ENCODE measurements at regions not wholly inside any gene's neighbourhood (a gene's known extent, or its start where the extent isn't known, plus 50 kb on each side); places are given as distances from the start of the nearest gene placed in this dataset.

DNA sequence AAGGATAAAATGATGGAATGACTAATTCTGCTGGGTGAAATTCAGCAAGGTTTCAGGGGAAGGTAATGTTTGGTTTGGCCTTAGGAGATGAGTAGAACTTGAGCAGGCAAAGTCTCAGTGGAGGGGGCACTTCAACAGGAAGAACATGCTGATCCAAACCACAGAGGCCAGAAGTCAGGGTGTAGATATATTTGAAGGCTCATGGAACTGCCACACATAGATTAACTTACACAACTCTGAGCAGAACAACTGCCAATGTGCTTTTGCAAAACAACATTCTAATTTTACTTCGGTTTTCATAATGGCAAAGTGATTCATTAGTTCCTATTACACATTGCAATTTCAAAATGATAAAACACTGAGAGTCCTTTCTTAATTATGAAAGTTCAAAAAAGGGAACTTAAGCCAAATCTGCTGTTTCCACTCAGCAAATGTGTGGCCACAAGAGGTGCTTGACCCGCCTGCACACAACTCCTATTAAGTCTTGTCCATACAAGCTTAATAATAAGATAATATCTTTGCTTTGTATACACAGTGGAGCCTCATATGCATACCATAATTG lies 284.8 kb downstream of the MREG start:
- ChIA-PET POLR2A (no interaction called here), CTCF (ENCODE audit: low intra/inter-chr PET ratio) (no interaction called here)
- no TSS peak for BruUV-seq (replicated peaks)
- Histone ChIP-seq H2AFZ (ENCODE audit: low read depth, low read length) (no peak overlapping the region), H3K79me2 (ENCODE audit: control insufficient read depth, insufficient read depth, low read length) (no peaks in the 10 kb centered on the region), H3K9me1 (ENCODE audit: control insufficient read depth, insufficient read depth, low read length) (no peaks in the 10 kb centered on the region), H3K9ac (ENCODE audit: insufficient read depth in 1 of 2, low read depth in 2 of 2, low read length in 2 of 2) (no peak overlapping the region), H3K4me1 (replicated peaks in 1 of 2; ENCODE audit: control insufficient read depth in 2 of 2, insufficient read depth in 2 of 2, low read length in 2 of 2) (peaks cover 0 to 6% of the 10 kb centered on the region in 2 experiments; a peak in 1 of 5 replicates), H3K27ac (ENCODE audit: extremely low read depth, low read depth, low read length) (no peak overlapping the region), H4K20me1 (replicated peaks; ENCODE audit: control insufficient read depth, insufficient read depth, low read length) (no peaks in the 10 kb centered on the region), H3K36me3 (ENCODE audit: control insufficient read depth, insufficient read depth, low read length) (no peaks in the 10 kb centered on the region), H3K27me3 (ENCODE audit: control insufficient read depth in 2 of 2, insufficient read depth in 2 of 2, low read length in 2 of 2) (no peaks in the 10 kb centered on the region), H3K4me3 (no peak overlapping the region), H3K9me3 (replicated peaks; ENCODE audit: control insufficient read depth, insufficient read depth, low read depth, low read length) (no peaks in the 10 kb centered on the region), H3K4me2 (ENCODE audit: insufficient read depth, low read length) (no peak overlapping the region)
- intact Hi-C loops (cut with micrococcal nuclease) (no loop called here), in situ Hi-C loops (cut with MboI) (no loop called here)
- ATAC-seq (peak; percentile 47; the same call in 2 of the 3 replicates), FAIRE-seq (no peak), DNase-seq (ENCODE audit: extremely low read depth in 1 of 4, low spot score in 3 of 4) (peak in 1 of 4 experiments; percentile 34)
- WGBS (ENCODE audit: insufficient coverage, low coverage, missing lambda C conversion rate), result 15% methylated on average over 2 of the region's 2 CpGs
- no peak for TF ChIP-seq MECOM (CRISPR knock-in tag; IDR thresholded peaks at IDR 0.05)
- TF ChIP-seq TBP (optimal IDR thresholded peaks at IDR 0.05; ENCODE audit: low read depth, low read length), result no peak
- no peak for TF ChIP-seq ZC3H11A (IDR thresholded peaks at IDR 0.05; ENCODE audit: low read depth, low read length)
- TF ChIP-seq, protein P1, sequence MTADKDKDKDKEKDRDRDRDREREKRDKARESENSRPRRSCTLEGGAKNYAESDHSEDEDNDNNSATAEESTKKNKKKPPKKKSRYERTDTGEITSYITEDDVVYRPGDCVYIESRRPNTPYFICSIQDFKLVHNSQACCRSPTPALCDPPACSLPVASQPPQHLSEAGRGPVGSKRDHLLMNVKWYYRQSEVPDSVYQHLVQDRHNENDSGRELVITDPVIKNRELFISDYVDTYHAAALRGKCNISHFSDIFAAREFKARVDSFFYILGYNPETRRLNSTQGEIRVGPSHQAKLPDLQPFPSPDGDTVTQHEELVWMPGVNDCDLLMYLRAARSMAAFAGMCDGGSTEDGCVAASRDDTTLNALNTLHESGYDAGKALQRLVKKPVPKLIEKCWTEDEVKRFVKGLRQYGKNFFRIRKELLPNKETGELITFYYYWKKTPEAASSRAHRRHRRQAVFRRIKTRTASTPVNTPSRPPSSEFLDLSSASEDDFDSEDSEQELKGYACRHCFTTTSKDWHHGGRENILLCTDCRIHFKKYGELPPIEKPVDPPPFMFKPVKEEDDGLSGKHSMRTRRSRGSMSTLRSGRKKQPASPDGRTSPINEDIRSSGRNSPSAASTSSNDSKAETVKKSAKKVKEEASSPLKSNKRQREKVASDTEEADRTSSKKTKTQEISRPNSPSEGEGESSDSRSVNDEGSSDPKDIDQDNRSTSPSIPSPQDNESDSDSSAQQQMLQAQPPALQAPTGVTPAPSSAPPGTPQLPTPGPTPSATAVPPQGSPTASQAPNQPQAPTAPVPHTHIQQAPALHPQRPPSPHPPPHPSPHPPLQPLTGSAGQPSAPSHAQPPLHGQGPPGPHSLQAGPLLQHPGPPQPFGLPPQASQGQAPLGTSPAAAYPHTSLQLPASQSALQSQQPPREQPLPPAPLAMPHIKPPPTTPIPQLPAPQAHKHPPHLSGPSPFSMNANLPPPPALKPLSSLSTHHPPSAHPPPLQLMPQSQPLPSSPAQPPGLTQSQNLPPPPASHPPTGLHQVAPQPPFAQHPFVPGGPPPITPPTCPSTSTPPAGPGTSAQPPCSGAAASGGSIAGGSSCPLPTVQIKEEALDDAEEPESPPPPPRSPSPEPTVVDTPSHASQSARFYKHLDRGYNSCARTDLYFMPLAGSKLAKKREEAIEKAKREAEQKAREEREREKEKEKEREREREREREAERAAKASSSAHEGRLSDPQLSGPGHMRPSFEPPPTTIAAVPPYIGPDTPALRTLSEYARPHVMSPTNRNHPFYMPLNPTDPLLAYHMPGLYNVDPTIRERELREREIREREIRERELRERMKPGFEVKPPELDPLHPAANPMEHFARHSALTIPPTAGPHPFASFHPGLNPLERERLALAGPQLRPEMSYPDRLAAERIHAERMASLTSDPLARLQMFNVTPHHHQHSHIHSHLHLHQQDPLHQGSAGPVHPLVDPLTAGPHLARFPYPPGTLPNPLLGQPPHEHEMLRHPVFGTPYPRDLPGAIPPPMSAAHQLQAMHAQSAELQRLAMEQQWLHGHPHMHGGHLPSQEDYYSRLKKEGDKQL (CRISPR knock-in tag; IDR thresholded peaks at IDR 0.05; ENCODE audit: borderline replicate concordance), result no peak
- TF ChIP-seq ZNF174 (CRISPR knock-in tag; IDR thresholded peaks at IDR 0.05), result no peak
- TF ChIP-seq STAG1 (CRISPR knock-in tag; IDR thresholded peaks at IDR 0.05; ENCODE audit: borderline replicate concordance), result no peak
- TF ChIP-seq ASH1L (IDR thresholded peaks at IDR 0.05; ENCODE audit: borderline replicate concordance, low read depth, partially characterized antibody), result no peak
- TF ChIP-seq ZNF253 (CRISPR knock-in tag; conservative IDR thresholded peaks at IDR 0.05), result no peak
- no peak for TF ChIP-seq SOX6 (IDR thresholded peaks at IDR 0.05)
- TF ChIP-seq, protein P2, sequence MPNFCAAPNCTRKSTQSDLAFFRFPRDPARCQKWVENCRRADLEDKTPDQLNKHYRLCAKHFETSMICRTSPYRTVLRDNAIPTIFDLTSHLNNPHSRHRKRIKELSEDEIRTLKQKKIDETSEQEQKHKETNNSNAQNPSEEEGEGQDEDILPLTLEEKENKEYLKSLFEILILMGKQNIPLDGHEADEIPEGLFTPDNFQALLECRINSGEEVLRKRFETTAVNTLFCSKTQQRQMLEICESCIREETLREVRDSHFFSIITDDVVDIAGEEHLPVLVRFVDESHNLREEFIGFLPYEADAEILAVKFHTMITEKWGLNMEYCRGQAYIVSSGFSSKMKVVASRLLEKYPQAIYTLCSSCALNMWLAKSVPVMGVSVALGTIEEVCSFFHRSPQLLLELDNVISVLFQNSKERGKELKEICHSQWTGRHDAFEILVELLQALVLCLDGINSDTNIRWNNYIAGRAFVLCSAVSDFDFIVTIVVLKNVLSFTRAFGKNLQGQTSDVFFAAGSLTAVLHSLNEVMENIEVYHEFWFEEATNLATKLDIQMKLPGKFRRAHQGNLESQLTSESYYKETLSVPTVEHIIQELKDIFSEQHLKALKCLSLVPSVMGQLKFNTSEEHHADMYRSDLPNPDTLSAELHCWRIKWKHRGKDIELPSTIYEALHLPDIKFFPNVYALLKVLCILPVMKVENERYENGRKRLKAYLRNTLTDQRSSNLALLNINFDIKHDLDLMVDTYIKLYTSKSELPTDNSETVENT (CRISPR knock-in tag; IDR thresholded peaks at IDR 0.05), result no peak
- TF ChIP-seq TCF3 (CRISPR knock-in tag; IDR thresholded peaks at IDR 0.05), result no peak
- TF ChIP-seq NFATC3 (IDR thresholded peaks at IDR 0.05), result no peak
- TF ChIP-seq FOXJ3 (CRISPR knock-in tag; IDR thresholded peaks at IDR 0.05), result no peak
- TF ChIP-seq EZH2 (IDR thresholded peaks at IDR 0.05; ENCODE audit: borderline replicate concordance, low read depth, low read length), result no peak
- TF ChIP-seq, protein P3, sequence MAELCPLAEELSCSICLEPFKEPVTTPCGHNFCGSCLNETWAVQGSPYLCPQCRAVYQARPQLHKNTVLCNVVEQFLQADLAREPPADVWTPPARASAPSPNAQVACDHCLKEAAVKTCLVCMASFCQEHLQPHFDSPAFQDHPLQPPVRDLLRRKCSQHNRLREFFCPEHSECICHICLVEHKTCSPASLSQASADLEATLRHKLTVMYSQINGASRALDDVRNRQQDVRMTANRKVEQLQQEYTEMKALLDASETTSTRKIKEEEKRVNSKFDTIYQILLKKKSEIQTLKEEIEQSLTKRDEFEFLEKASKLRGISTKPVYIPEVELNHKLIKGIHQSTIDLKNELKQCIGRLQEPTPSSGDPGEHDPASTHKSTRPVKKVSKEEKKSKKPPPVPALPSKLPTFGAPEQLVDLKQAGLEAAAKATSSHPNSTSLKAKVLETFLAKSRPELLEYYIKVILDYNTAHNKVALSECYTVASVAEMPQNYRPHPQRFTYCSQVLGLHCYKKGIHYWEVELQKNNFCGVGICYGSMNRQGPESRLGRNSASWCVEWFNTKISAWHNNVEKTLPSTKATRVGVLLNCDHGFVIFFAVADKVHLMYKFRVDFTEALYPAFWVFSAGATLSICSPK (IDR thresholded peaks at IDR 0.05; ENCODE audit: borderline replicate concordance), result no peak
